HG03135 (cell line): ENCODE measurements at regions not wholly inside any gene's neighbourhood (a gene's known extent, or its start where the extent isn't known, plus 50 kb on each side); places are given as distances from the start of the nearest gene placed in this dataset.
"Not testable (repeated sequence)": the region's sequence is repeated elsewhere in the genome, so short reads cannot be mapped to it uniquely, and the experiment has no call there.

Experiments
- ATAC-seq: cut with Tn5 transposase; IDR thresholded peaks from one replicate; pipeline ENCODE4 v1.9.1; 2021; ENCODE audit warnings: mild to moderate bottlenecking, moderate library complexity; ENCODE audit not compliant: unreplicated experiment

- ATAC-seq = no peak
Observed at GRCh38 chr2:125584732-125585131, 1071.2 kb upstream of the GYPC start.

DNA sequence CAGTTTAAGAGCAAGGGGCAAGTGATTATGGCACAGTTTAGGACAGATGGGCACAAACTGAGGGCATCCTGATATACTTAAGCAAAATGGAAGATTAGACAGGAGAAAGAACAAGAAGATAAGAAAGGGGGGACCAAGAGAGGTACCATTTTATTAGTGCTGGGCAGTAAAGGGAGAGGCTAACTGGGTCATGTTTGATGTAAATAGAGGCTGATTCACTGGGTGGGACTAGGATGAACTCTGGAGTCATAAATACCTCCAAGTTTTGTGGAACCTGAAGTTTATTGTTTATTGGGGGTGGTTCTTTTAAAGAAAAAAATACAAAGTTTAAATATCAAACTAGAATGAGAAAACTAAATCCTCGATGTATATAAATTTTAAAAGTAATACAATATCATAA lies 1067.2 kb upstream of the GYPC start:
- ATAC-seq = no peak

DNA sequence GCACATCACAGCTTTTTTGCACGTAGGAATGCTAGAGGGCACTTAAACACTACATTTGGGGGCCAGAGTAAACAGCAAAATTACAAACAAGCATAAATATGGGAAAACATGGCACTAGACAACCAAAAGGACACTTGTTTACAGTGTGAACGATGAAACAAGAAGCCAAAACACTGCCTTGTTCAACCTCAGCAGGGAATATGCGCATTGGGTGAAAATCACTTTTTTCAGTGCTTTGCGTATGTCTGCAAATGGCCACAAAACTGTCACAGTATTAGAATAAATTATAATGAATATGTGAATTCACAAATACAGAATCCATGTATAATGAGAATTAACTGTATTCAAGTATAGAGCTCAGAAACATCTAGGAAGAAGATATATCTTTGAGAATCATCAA lies 1064.0 kb upstream of the GYPC start:
- ATAC-seq = no peak

DNA sequence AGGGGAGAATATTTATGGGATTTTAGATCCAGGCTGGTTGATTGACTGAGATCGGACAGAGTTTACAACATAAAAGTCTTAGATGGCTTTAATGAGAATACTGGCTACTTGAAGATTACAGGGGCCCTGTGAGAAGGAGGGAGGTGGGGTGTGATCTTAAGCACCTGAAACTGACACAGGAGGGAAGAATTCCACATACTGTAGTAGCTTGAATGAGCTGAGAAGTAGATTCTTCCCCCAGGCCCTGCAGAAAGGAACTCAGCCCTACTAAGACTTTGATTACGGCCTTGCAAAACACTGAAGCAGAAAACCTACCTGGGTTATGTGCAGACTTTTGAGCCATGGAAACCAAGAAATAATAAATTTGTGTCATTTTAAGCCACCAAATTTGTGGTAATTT lies 1062.9 kb upstream of the GYPC start:
- ATAC-seq = no peak

DNA sequence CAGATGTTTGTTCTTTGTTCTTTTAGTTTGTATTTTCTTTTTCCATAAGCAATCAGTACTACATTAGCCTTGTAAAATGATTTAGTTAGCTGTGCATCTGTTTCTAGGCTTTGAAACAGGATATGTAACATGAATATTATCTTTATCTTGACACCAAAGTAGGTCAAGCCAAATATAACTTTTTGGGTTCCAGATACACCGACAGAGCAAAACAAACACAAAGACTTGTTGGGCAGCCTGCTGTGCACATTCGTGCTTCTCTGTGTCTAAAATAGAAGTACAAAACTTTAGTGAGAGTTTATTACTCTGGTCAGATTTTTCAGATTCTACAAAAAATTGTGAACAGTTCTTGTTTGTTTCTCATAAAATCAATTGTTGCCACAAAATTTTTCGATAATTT lies 1059.3 kb upstream of the GYPC start:
- ATAC-seq = no peak

- ATAC-seq = no peak
Observed at GRCh38 chr2:125615438-125615837, 1040.5 kb upstream of the GYPC start.

GRCh38 chr2:125630377-125630776 lies 1025.6 kb upstream of the GYPC start:
- ATAC-seq = no peak

- ATAC-seq = no peak
Observed at GRCh38 chr2:125634662-125635061, 1021.3 kb upstream of the GYPC start.

GRCh38 chr2:125638345-125638744 lies 1017.6 kb upstream of the GYPC start:
- no peak for ATAC-seq

DNA sequence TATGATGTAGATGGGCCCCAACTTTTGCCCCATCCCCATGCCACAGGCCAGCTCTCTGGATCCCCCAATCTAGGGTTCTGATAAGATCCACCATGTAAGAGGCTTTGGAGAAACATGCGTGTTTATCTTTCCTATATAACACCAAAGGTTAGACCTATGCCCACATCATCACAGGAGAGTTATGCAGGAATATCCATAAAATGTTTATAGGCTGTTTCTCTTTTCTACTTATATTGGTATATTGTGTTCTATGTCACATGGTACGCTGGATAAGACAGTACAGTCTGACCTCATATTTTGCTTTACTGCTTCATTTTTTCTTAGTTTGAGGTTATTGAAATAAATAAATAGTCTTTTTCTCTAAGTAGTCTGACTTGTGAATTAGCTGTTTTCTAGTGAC lies 1013.9 kb upstream of the GYPC start:
- no peak for ATAC-seq

- no peak for ATAC-seq
Observed at GRCh38 chr2:125643128-125643527, 1012.8 kb upstream of the GYPC start.

GRCh38 chr2:125643585-125643984 lies 1012.4 kb upstream of the GYPC start:
- no peak for ATAC-seq

- no peak for ATAC-seq
Observed at GRCh38 chr2:125644257-125644656, 1011.7 kb upstream of the GYPC start.

DNA sequence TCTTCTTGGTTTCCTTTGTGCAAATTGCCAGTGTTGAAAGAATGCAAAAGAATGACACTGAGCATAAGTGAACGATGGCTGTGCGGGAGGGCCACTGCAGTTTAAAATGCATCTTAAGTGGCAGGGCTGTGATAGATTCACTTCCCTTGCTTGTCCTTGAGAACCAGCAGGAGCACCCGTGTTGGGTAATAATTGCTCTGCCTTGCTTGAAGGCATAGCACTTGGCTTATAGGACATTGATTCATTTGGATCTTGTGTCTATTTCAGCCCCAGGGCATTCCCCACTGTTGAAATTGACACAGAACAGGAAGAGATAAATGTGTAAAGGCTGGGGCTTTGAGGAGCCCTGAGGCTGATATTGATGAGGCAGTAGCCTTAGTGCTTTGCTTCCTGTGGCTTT lies 1003.7 kb upstream of the GYPC start:
- no peak for ATAC-seq

- ATAC-seq = no peak
Observed at GRCh38 chr2:125654226-125654625, 1001.7 kb upstream of the GYPC start.

- no peak for ATAC-seq
Observed at GRCh38 chr2:125656190-125656589, 999.8 kb upstream of the GYPC start.

DNA sequence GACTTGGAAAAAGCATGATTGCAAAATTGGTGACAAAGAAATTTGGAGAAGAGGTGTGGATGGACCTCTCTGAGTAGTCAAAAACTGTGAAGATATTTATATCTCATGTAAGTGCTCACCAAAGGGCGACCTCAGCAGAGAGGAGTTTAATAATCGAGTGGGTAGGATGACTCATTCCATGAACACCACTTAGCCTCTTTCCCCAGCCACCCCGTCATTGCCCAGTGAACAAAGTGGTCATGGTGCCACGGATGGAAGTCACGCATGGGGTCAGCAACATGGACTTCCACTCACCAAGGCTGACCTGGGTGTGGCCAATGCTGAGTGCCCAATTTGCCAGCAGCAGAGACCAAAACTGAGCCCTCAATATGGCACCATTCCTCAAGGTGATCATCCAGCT lies 997.4 kb upstream of the GYPC start:
- no peak for ATAC-seq

- ATAC-seq = not testable (repeated sequence)
Observed at GRCh38 chr2:125660369-125660768, 995.6 kb upstream of the GYPC start.

GRCh38 chr2:125667630-125668029 lies 988.3 kb upstream of the GYPC start:
- no peak for ATAC-seq

- no peak for ATAC-seq
Observed at GRCh38 chr2:125679903-125680302, 976.1 kb upstream of the GYPC start.

DNA sequence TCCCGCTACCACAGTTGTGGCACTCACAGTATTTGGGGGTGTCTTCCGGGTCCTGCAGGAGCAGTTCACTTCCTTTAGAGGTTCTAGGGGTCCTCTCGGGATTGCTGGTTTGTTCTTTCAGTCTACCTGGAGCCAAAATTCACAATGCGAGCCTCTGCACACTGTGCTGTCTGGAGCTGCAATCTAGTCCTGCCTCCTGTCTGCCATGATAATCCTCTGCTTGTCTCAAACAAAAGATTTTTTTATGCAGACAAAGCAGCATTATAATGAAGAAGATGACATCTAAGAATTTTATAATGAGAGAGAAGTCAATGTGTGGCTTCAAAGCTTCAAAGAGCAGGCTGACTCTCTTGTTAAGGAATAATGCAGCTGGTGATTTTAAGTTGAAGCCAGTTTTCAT lies 975.1 kb upstream of the GYPC start:
- ATAC-seq = no peak

- ATAC-seq = no peak
Observed at GRCh38 chr2:125681576-125681975, 974.4 kb upstream of the GYPC start.

- no peak for ATAC-seq
Observed at GRCh38 chr2:125681976-125682805, 973.8 kb upstream of the GYPC start.
